ENCODE measurements at regions not wholly inside any gene's neighbourhood (a gene's known extent, or its start where the extent isn't known, plus 50 kb on each side); places are given as distances from the start of the nearest gene placed in this dataset.

GRCh38 chr13:105612541-105612940 lies 922.9 kb downstream of the EFNB2 start:
- H3K36me3 ChIP-seq, result no peaks in the 10 kb centered on the region
- no peak overlapping the region for H3K27ac ChIP-seq
- H3K4me1 ChIP-seq (ENCODE audit: low read depth), result peaks cover 6% of the 10 kb centered on the region
- no peaks in the 10 kb centered on the region for H3K9me3 ChIP-seq (ENCODE audit: low read depth)
- no peak for DNase-seq (ENCODE audit: low read depth in 1 of 2, low spot score in 1 of 2)
- no peaks in the 10 kb centered on the region for H3K27me3 ChIP-seq
- no peak for TF ChIP-seq CTCF (IDR thresholded peaks at IDR 0.05; ENCODE audit: low read depth, low read length)
- H3K4me3 ChIP-seq, result no peak overlapping the region

GRCh38 chr13:105611424-105611823 lies 924.0 kb downstream of the EFNB2 start:
- H3K36me3 ChIP-seq, result no peaks in the 10 kb centered on the region
- no peak overlapping the region for H3K4me3 ChIP-seq
- peaks cover 6% of the 10 kb centered on the region for H3K4me1 ChIP-seq (ENCODE audit: low read depth)
- peak; percentile 36 to 76 for DNase-seq (ENCODE audit: low read depth in 1 of 2, low spot score in 1 of 2)
- H3K27ac ChIP-seq, result no peak overlapping the region
- no peaks in the 10 kb centered on the region for H3K9me3 ChIP-seq (ENCODE audit: low read depth)
- TF ChIP-seq CTCF (IDR thresholded peaks at IDR 0.05; ENCODE audit: low read depth, low read length), result no peak
- H3K27me3 ChIP-seq, result no peaks in the 10 kb centered on the region

- Histone ChIP-seq H3K9me3 (ENCODE audit: low read depth) (no peaks in the 10 kb centered on the region), H3K4me3 (no peak overlapping the region), H3K36me3 (no peaks in the 10 kb centered on the region), H3K27ac (no peak overlapping the region), H3K27me3 (no peaks in the 10 kb centered on the region), H3K4me1 (ENCODE audit: low read depth) (peaks cover 6% of the 10 kb centered on the region)
- TF ChIP-seq CTCF (IDR thresholded peaks at IDR 0.05; ENCODE audit: low read depth, low read length), result no peak
- DNase-seq (ENCODE audit: low read depth in 1 of 2, low spot score in 1 of 2), result no peak
These were observed 927.4 kb downstream of the EFNB2 start for GRCh38 chr13:105608104-105608503.

- Histone ChIP-seq H3K36me3 (no peaks in the 10 kb centered on the region), H3K4me1 (ENCODE audit: low read depth) (peaks cover 6% of the 10 kb centered on the region), H3K27ac (no peak overlapping the region), H3K27me3 (no peaks in the 10 kb centered on the region), H3K9me3 (ENCODE audit: low read depth) (no peaks in the 10 kb centered on the region), H3K4me3 (no peak overlapping the region)
- no peak for DNase-seq (ENCODE audit: low read depth in 1 of 2, low spot score in 1 of 2)
- TF ChIP-seq CTCF (IDR thresholded peaks at IDR 0.05; ENCODE audit: low read depth, low read length), result no peak
These were observed 928.0 kb downstream of the EFNB2 start for GRCh38 chr13:105607426-105607825.

- no peak overlapping the region for H3K4me3 ChIP-seq
- H3K27me3 ChIP-seq, result no peaks in the 10 kb centered on the region
- peaks cover 6% of the 10 kb centered on the region for H3K4me1 ChIP-seq (ENCODE audit: low read depth)
- H3K9me3 ChIP-seq (ENCODE audit: low read depth), result no peaks in the 10 kb centered on the region
- no peaks in the 10 kb centered on the region for H3K36me3 ChIP-seq
- no peak for DNase-seq (ENCODE audit: low read depth in 1 of 2, low spot score in 1 of 2)
- TF ChIP-seq CTCF (IDR thresholded peaks at IDR 0.05; ENCODE audit: low read depth, low read length), result no peak
- H3K27ac ChIP-seq, result no peak overlapping the region
These were observed 928.4 kb downstream of the EFNB2 start for GRCh38 chr13:105607016-105607415.

All from cardiac muscle cell (in vitro differentiated cells and primary cell).